ENCODE measurements at regions not wholly inside any gene's neighbourhood (a gene's known extent, or its start where the extent isn't known, plus 50 kb on each side); places are given as distances from the start of the nearest gene placed in this dataset.

DNA sequence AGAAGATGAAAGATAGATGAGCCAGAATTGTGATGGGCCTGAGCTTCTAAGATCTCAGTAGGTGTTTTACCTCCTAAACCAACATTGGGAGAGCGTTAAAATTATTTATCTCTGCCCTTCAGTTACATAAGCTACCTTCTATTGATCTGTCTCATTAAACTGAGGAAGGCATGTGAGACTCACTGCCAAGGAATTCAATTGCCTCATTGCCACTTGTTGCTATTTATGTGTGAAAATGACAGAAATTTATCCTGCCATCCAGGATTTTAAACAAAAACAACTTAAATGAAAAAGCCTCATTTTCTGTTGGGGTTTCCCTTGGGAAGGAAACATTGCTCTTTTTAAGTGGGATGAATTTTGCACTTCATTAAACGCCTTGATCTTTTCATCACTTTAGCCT is 78.7 kb upstream of the RUNX1 start:
- TF ChIP-seq, protein P1, sequence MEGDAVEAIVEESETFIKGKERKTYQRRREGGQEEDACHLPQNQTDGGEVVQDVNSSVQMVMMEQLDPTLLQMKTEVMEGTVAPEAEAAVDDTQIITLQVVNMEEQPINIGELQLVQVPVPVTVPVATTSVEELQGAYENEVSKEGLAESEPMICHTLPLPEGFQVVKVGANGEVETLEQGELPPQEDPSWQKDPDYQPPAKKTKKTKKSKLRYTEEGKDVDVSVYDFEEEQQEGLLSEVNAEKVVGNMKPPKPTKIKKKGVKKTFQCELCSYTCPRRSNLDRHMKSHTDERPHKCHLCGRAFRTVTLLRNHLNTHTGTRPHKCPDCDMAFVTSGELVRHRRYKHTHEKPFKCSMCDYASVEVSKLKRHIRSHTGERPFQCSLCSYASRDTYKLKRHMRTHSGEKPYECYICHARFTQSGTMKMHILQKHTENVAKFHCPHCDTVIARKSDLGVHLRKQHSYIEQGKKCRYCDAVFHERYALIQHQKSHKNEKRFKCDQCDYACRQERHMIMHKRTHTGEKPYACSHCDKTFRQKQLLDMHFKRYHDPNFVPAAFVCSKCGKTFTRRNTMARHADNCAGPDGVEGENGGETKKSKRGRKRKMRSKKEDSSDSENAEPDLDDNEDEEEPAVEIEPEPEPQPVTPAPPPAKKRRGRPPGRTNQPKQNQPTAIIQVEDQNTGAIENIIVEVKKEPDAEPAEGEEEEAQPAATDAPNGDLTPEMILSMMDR (conservative IDR thresholded peaks at IDR 0.05; ENCODE audit: low read length) = no peak
- TF ChIP-seq EZH2phosphoT487 (IDR thresholded peaks at IDR 0.05; ENCODE audit: borderline replicate concordance) = no peak
